ENCODE measurements at regions not wholly inside any gene's neighbourhood (a gene's known extent, or its start where the extent isn't known, plus 50 kb on each side); places are given as distances from the start of the nearest gene placed in this dataset.
"Not testable (repeated sequence)": the region's sequence is repeated elsewhere in the genome, so short reads cannot be mapped to it uniquely, and the experiment has no call there.

DNA sequence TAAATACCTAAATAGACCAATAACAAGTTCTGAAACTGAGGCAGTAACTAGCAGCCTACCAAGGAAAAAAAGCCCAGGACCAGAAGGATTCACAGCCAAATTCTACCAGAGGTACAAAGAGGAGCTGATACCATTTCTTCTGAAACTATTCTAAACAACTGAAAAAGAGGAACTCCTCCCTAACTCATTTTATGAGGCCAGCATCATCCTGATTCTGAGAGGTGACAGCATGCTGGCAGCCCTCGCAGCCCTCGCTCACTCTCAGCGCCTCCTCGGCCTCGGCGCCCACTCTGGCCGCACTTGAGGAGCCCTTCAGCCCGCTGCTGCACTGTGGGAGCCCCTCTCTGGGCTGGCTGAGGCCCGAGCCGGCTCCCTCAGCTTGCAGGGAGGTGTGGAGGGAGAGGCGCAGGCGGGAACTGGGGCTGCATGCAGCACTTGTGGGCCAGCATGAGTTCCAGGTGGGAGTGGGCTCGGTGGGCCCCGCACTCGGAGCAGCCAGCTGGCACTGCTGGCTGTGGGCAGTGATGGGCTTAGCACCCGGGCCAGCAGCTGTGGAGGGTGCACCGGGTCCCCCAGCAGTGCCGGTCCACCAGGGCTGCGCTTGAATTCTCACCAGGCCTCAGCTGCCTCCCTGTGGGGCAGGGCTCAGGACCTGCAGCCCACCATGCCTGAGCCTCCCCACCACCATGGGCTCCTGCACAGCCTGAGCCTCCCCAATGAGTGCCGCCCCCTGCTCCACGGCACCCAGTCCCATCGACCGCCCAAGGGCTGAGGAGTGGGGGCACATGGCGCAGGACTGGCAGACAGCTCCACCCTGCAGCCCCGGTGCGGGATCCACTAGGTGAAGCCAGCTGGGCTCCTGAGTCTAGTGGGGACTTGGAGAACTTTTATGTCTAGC lies 263.5 kb upstream of the CRIM1 start:
- TF ChIP-seq EZH2 (IDR thresholded peaks at IDR 0.05; ENCODE audit: low read depth); CTCF (conservative IDR thresholded peaks at IDR 0.05): not testable (repeated sequence)

Data from PC-9 (cell line).